H9 (cell line): ENCODE measurements at regions not wholly inside any gene's neighbourhood (a gene's known extent, or its start where the extent isn't known, plus 50 kb on each side); places are given as distances from the start of the nearest gene placed in this dataset.

Experiments
- DNase-seq: peaks from one replicate; pipeline ENCODE4 v3.0.0-alpha.2; 2017
- H2AFZ ChIP-seq: one replicate; pipeline ENCODE4 v1.6.1; 2013; ENCODE audit warnings: mild to moderate bottlenecking, low read length, control low read depth, moderate library complexity
- H2AK5ac ChIP-seq: 2 replicates; pipeline ENCODE4 v1.6.1; 2013; ENCODE audit warnings: low read length, control low read depth, mixed read lengths; ENCODE audit not compliant: insufficient read length
- H2BK120ac ChIP-seq: one replicate; pipeline ENCODE4 v1.6.1; 2013; ENCODE audit warnings: low read depth, mild to moderate bottlenecking, low read length, control low read depth, inconsistent platforms; ENCODE audit not compliant: poor library complexity, severe bottlenecking
- H2BK12ac ChIP-seq: 2 replicates; pipeline ENCODE4 v1.6.1; 2013; ENCODE audit warnings: low read length, control low read depth, mixed read lengths, low read depth; ENCODE audit not compliant: insufficient read length
- H2BK15ac ChIP-seq: 2 replicates; pipeline ENCODE4 v1.6.1; 2013; ENCODE audit warnings: low read depth, low read length, control low read depth
- H2BK20ac ChIP-seq: one replicate; pipeline ENCODE4 v1.6.1; 2013; ENCODE audit warnings: low read depth, mild to moderate bottlenecking, low read length, control low read depth, inconsistent platforms; ENCODE audit not compliant: poor library complexity, severe bottlenecking
- H2BK5ac ChIP-seq: 2 replicates; pipeline ENCODE4 v1.6.1; 2013; ENCODE audit warnings: low read length, control low read depth, mixed read lengths; ENCODE audit not compliant: insufficient read length
- H3K14ac ChIP-seq: 2 replicates; pipeline ENCODE4 v1.6.1; 2013; ENCODE audit warnings: low read length, control low read depth; ENCODE audit not compliant: insufficient read depth
- H3K18ac ChIP-seq: 2 replicates; pipeline ENCODE4 v1.6.1; 2013; ENCODE audit warnings: low read depth, mild to moderate bottlenecking, mixed read lengths, low read length, control low read depth; ENCODE audit not compliant: insufficient read length
- H3K23ac ChIP-seq: 2 replicates; pipeline ENCODE4 v1.6.1; 2013; ENCODE audit warnings: low read length, control low read depth, mixed read lengths, low read depth; ENCODE audit not compliant: insufficient read length
- H3K23me2 ChIP-seq: 2 replicates; pipeline ENCODE4 v1.6.1; 2013; ENCODE audit warnings: low read depth, mild to moderate bottlenecking, mixed read lengths, low read length, control low read depth; ENCODE audit not compliant: insufficient read length, poor library complexity, severe bottlenecking
- H3K27ac ChIP-seq: 2 replicates; pipeline ENCODE4 v1.5.1; 2013; ENCODE audit warnings: low read length, control low read depth, mixed read lengths, low read depth; ENCODE audit not compliant: insufficient read length
- H3K27me3 ChIP-seq: 2 replicates; pipeline ENCODE4 v1.6.1; 2013; ENCODE audit warnings: low read length, control low read depth, inconsistent platforms; ENCODE audit not compliant: insufficient read depth
- H3K4ac ChIP-seq: 2 replicates; pipeline ENCODE4 v1.6.1; 2013; ENCODE audit warnings: low read depth, mild to moderate bottlenecking, control low read depth, inconsistent platforms, low read length, moderate library complexity
- H3K4me1 ChIP-seq: 2 replicates; pipeline ENCODE4 v1.6.1; 2013; ENCODE audit warnings: low read length, control low read depth, inconsistent platforms; ENCODE audit not compliant: insufficient read depth
- H3K4me2 ChIP-seq: 2 replicates; pipeline ENCODE4 v1.6.1; 2013; ENCODE audit warnings: low read length, control low read depth, mixed read lengths; ENCODE audit not compliant: insufficient read length, insufficient read depth
- H3K56ac ChIP-seq: 2 replicates; pipeline ENCODE4 v1.6.1; 2013; ENCODE audit warnings: low read depth, mild to moderate bottlenecking, mixed read lengths, low read length, control low read depth; ENCODE audit not compliant: insufficient read length
- H3K79me1 ChIP-seq: 2 replicates; pipeline ENCODE4 v1.6.1; 2013; ENCODE audit warnings: low read depth, mild to moderate bottlenecking, moderate library complexity, low read length, control low read depth, inconsistent platforms; ENCODE audit not compliant: insufficient read depth, poor library complexity, severe bottlenecking
- H3K79me2 ChIP-seq: 2 replicates; pipeline ENCODE4 v1.6.1; 2013; ENCODE audit warnings: low read length, control low read depth, inconsistent platforms; ENCODE audit not compliant: insufficient read depth
- H3K9ac ChIP-seq: 2 replicates; pipeline ENCODE4 v1.6.1; 2013; ENCODE audit warnings: low read length, control low read depth, mixed read lengths; ENCODE audit not compliant: insufficient read length; ENCODE audit errors: extremely low read depth
- H3K9me3 ChIP-seq: one replicate; pipeline ENCODE4 v1.6.1; 2013; ENCODE audit warnings: low read depth, low read length, inconsistent platforms; ENCODE audit not compliant: control insufficient read depth
- H3T11ph ChIP-seq: one replicate; pipeline ENCODE4 v1.6.1; 2013; ENCODE audit warnings: mild to moderate bottlenecking, low read length, control low read depth, inconsistent platforms
- H4K20me1 ChIP-seq: one replicate; pipeline ENCODE4 v1.6.1; 2013; ENCODE audit not compliant: control insufficient read depth, insufficient read length, insufficient read depth
- H4K5ac ChIP-seq: 2 replicates; pipeline ENCODE4 v1.6.1; 2013; ENCODE audit warnings: low read depth, mild to moderate bottlenecking, mixed read lengths, low read length, control low read depth; ENCODE audit not compliant: insufficient read length
- H4K8ac ChIP-seq: replicated peaks from 2 replicates; pipeline ENCODE4 v1.6.1; 2013; ENCODE audit warnings: low read length, control low read depth, mixed read lengths, low read depth; ENCODE audit not compliant: insufficient read length
- H4K91ac ChIP-seq: 2 replicates; pipeline ENCODE4 v1.6.1; 2013; ENCODE audit warnings: low read depth, mild to moderate bottlenecking, moderate library complexity, mixed read lengths, low read length, control low read depth; ENCODE audit not compliant: insufficient read length
- H3K27ac Mint-ChIP-seq, 3 experiments: 2 replicates in 2 of 3; 3 replicates in 1 of 3; pipeline ENCODE4 v1.8.0; 2020 to 2021; ENCODE audit warnings: mixed read lengths in 3 of 3, mild to moderate bottlenecking in 1 of 3, moderate library complexity in 1 of 3
- H3K27me3 Mint-ChIP-seq: 2 replicates; pipeline ENCODE4 v1.8.0; 2021; ENCODE audit warnings: low read depth, mild to moderate bottlenecking, moderate library complexity, mixed read lengths
- H3K36me3 Mint-ChIP-seq, 3 experiments: 2 replicates in 2 of 3; 3 replicates in 1 of 3; pipeline ENCODE4 v1.8.0; 2020 to 2021; ENCODE audit warnings: low read depth in 3 of 3, mixed read lengths in 3 of 3; ENCODE audit not compliant: insufficient read depth in 1 of 3
- H3K4me1 Mint-ChIP-seq, 2 experiments: 2 replicates each; pipeline ENCODE4 v1.8.0; 2020; ENCODE audit warnings: mixed read lengths in 2 of 2
- H3K4me3 Mint-ChIP-seq, 2 experiments: 2 replicates in 1 of 2; 3 replicates in 1 of 2; pipeline ENCODE4 v1.8.0; 2020 to 2021; ENCODE audit warnings: mild to moderate bottlenecking in 2 of 2, mixed read lengths in 2 of 2, moderate library complexity in 1 of 2
- H3K9me3 Mint-ChIP-seq, 2 experiments: 2 replicates in 1 of 2; 3 replicates in 1 of 2; pipeline ENCODE4 v1.8.0; 2020; ENCODE audit warnings: mild to moderate bottlenecking in 2 of 2, mixed read lengths in 2 of 2, moderate library complexity in 1 of 2
- WGBS: extraction: QIAGEN DNeasy Blood & Tissue Kit; methylation state at CpG from one replicate; pipeline ENCODE4 v1.1.7; 2013; ENCODE audit warnings: missing lambda C conversion rate, low lambda C conversion rate, mixed read lengths; ENCODE audit not compliant: insufficient read length; ENCODE audit errors: extremely low coverage; 5-methylcytosine and 5-hydroxymethylcytosine counted together
- TF ChIP-seq, protein P1 (sequence below): fragments of 200-600 bp; sonication (generic); conservative IDR thresholded peaks from 3 replicates; pipeline ENCODE4 v1.8.0; 2021; ENCODE audit warnings: antibody characterized with exemption, mild to moderate bottlenecking

- peaks cover 0 to 4% of the 10 kb centered on the region in 2 experiments; a peak in 2 of 5 replicates for H3K9me3 Mint-ChIP-seq
- no peak overlapping the region for H3K4me3 Mint-ChIP-seq
- Histone ChIP-seq H2BK15ac (no peak overlapping the region), H2BK12ac (no peak overlapping the region), H2AFZ (no peak overlapping the region), H3K4me2 (no peak overlapping the region), H3K79me2 (no peaks in the 10 kb centered on the region), H3K9me3 (no peaks in the 10 kb centered on the region), H4K20me1 (no peaks in the 10 kb centered on the region), H3T11ph (no peak overlapping the region), H3K56ac (no peak overlapping the region), H3K79me1 (no peaks in the 10 kb centered on the region), H4K5ac (no peak overlapping the region), H2BK120ac (no peak overlapping the region), H2AK5ac (no peak overlapping the region), H4K8ac (no peak overlapping the region), H3K23ac (no peak overlapping the region), H3K4ac (no peak overlapping the region), H3K27me3 (no peaks in the 10 kb centered on the region), H4K91ac (no peak overlapping the region), H3K14ac (no peak overlapping the region), H3K9ac (no peak overlapping the region), H3K27ac (no peak overlapping the region), H3K4me1 (no peaks in the 10 kb centered on the region; the same call in 1 of the 2 replicates), H3K18ac (no peak overlapping the region), H2BK20ac (no peak overlapping the region), H3K23me2 (no peaks in the 10 kb centered on the region), H2BK5ac (no peak overlapping the region)
- H3K27ac Mint-ChIP-seq = no peak overlapping the region
- no CpG with 5 or more reads among the region's 6 CpGs for WGBS
- no peak for DNase-seq
- peaks cover 3% of the 10 kb centered on the region for H3K27me3 Mint-ChIP-seq
- no peaks in the 10 kb centered on the region for H3K36me3 Mint-ChIP-seq
- TF ChIP-seq, protein P1, sequence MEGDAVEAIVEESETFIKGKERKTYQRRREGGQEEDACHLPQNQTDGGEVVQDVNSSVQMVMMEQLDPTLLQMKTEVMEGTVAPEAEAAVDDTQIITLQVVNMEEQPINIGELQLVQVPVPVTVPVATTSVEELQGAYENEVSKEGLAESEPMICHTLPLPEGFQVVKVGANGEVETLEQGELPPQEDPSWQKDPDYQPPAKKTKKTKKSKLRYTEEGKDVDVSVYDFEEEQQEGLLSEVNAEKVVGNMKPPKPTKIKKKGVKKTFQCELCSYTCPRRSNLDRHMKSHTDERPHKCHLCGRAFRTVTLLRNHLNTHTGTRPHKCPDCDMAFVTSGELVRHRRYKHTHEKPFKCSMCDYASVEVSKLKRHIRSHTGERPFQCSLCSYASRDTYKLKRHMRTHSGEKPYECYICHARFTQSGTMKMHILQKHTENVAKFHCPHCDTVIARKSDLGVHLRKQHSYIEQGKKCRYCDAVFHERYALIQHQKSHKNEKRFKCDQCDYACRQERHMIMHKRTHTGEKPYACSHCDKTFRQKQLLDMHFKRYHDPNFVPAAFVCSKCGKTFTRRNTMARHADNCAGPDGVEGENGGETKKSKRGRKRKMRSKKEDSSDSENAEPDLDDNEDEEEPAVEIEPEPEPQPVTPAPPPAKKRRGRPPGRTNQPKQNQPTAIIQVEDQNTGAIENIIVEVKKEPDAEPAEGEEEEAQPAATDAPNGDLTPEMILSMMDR = no peak
- peaks cover 19 to 20% of the 10 kb centered on the region in 2 experiments for H3K4me1 Mint-ChIP-seq
These were observed 62.9 kb upstream of the PTPN1 start for GRCh38 chr20:50447102-50447804.
